DND-41 (cell line): ENCODE measurements at regions not wholly inside any gene's neighbourhood (a gene's known extent, or its start where the extent isn't known, plus 50 kb on each side); places are given as distances from the start of the nearest gene placed in this dataset.

Experiments
- CTCF ChIP-seq: IDR thresholded peaks from 2 replicates; pipeline ENCODE4 v1.5.1; 2012; ENCODE audit warnings: borderline replicate concordance, low read length, moderate library complexity, mild to moderate bottlenecking; ENCODE audit not compliant: poor library complexity, severe bottlenecking; ENCODE audit errors: extremely low read depth
- EZH2 ChIP-seq: IDR thresholded peaks from 3 replicates; pipeline ENCODE4 v1.6.1; 2012; ENCODE audit warnings: borderline replicate concordance, low read depth, mild to moderate bottlenecking, moderate library complexity, low read length, inconsistent platforms; ENCODE audit not compliant: severe bottlenecking

- TF ChIP-seq EZH2 (no peak), CTCF (no peak)
These were observed 93.1 kb downstream of the WTIP start for GRCh38 chr19:34574704-34575103.
